ENCODE measurements at regions not wholly inside any gene's neighbourhood (a gene's known extent, or its start where the extent isn't known, plus 50 kb on each side); places are given as distances from the start of the nearest gene placed in this dataset.

GRCh38 chr2:195498176-195498575, 158.8 kb upstream of the SLC39A10 start:
- peak; percentile 74 for DNase-seq (ENCODE audit: low spot score)

GRCh38 chr2:195496991-195497390, 160.0 kb upstream of the SLC39A10 start:
- DNase-seq (ENCODE audit: low spot score), result no peak

GRCh38 chr2:195495966-195496365, 161.1 kb upstream of the SLC39A10 start:
- DNase-seq (ENCODE audit: low spot score), result no peak

GRCh38 chr2:195495351-195495750, 161.7 kb upstream of the SLC39A10 start:
- no peak for DNase-seq (ENCODE audit: low spot score)

- DNase-seq (ENCODE audit: low spot score), result no peak
These were observed 162.6 kb upstream of the SLC39A10 start for GRCh38 chr2:195494451-195494850.

- DNase-seq (ENCODE audit: low spot score), result no peak
These were observed 163.6 kb upstream of the SLC39A10 start for GRCh38 chr2:195493416-195493815.

GRCh38 chr2:195490319-195490718, 166.7 kb upstream of the SLC39A10 start:
- DNase-seq (ENCODE audit: low spot score), result no peak

- no peak for DNase-seq (ENCODE audit: low spot score)
These were observed 167.9 kb upstream of the SLC39A10 start for GRCh38 chr2:195489101-195489500.

GRCh38 chr2:195488567-195488966, 168.5 kb upstream of the SLC39A10 start:
- DNase-seq (ENCODE audit: low spot score), result no peak

GRCh38 chr2:195486987-195487644, 169.9 kb upstream of the SLC39A10 start:
- peak; percentile 35 for DNase-seq (ENCODE audit: low spot score)

GRCh38 chr2:195486520-195486919, 170.5 kb upstream of the SLC39A10 start:
- DNase-seq (ENCODE audit: low spot score), result no peak

GRCh38 chr2:195482010-195482409, 175.0 kb upstream of the SLC39A10 start:
- no peak for DNase-seq (ENCODE audit: low spot score)

GRCh38 chr2:195480121-195480520, 176.9 kb upstream of the SLC39A10 start:
- no peak for DNase-seq (ENCODE audit: low spot score)

- no peak for DNase-seq (ENCODE audit: low spot score)
These were observed 177.6 kb upstream of the SLC39A10 start for GRCh38 chr2:195479407-195479806.

GRCh38 chr2:195477996-195478382, 179.0 kb upstream of the SLC39A10 start:
- DNase-seq (ENCODE audit: low spot score), result no peak

GRCh38 chr2:195477248-195477995, 179.6 kb upstream of the SLC39A10 start:
- no peak for DNase-seq (ENCODE audit: low spot score)

- no peak for DNase-seq (ENCODE audit: low spot score)
These were observed 181.7 kb upstream of the SLC39A10 start for GRCh38 chr2:195475336-195475735.

GRCh38 chr2:195473862-195474261, 183.2 kb upstream of the SLC39A10 start:
- no peak for DNase-seq (ENCODE audit: low spot score)

- DNase-seq (ENCODE audit: low spot score), result no peak
These were observed 184.4 kb upstream of the SLC39A10 start for GRCh38 chr2:195472501-195473234.

GRCh38 chr2:195471807-195472206, 185.2 kb upstream of the SLC39A10 start:
- DNase-seq (ENCODE audit: low spot score), result no peak

- DNase-seq (ENCODE audit: low spot score), result no peak
These were observed 185.9 kb upstream of the SLC39A10 start for GRCh38 chr2:195471163-195471562.

GRCh38 chr2:195470622-195471021, 186.4 kb upstream of the SLC39A10 start:
- DNase-seq (ENCODE audit: low spot score), result no peak

GRCh38 chr2:195468771-195469170, 188.3 kb upstream of the SLC39A10 start:
- DNase-seq (ENCODE audit: low spot score), result no peak

Data from CD4-positive, alpha-beta T cell treated with Interleukin-6 at 100 ng/mL for 8 hours (primary cell).